ENCODE measurements at regions not wholly inside any gene's neighbourhood (a gene's known extent, or its start where the extent isn't known, plus 50 kb on each side); places are given as distances from the start of the nearest gene placed in this dataset.

DNA sequence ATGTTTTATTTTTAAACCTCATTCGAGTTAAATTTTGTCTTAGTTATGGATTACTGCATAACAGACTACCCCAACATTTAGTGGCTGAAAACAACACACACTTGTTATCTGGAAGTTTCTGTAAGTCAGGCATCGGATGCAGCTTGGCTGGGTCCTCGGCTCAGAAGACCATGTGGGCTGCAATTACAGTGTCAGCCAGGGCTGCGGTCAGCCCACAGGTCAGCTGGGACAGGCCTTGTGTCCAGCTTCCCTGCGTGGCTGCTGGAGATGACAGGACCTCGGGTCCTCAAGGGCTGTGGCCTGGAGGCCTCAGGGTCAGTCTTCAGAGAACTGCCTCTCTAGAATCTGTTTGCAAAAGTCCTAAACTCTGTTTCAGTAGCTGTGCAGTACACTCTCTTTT is 219.0 kb upstream of the IRX1 start:
- H3K4me3 ChIP-seq (ENCODE audit: low read length in 3 of 3) = no peak overlapping the region
- no peak overlapping the region for H3K9ac ChIP-seq (ENCODE audit: low read depth in 1 of 3, low read length in 3 of 3)
- peaks cover 5 to 9% (median 7%) of the 10 kb centered on the region in 3 donors for H3K9me3 ChIP-seq (ENCODE audit: control insufficient read depth in 3 of 3, low read length in 3 of 3)
- H3K36me3 ChIP-seq (ENCODE audit: control insufficient read depth in 3 of 3, insufficient read depth in 3 of 3, low read length in 3 of 3) = no peaks in the 10 kb centered on the region
- H3K27ac ChIP-seq (ENCODE audit: low read depth, low read length) = no peak overlapping the region
- no peaks in the 10 kb centered on the region for H3K27me3 ChIP-seq (ENCODE audit: control insufficient read depth in 3 of 3, insufficient read depth in 3 of 3, low read length in 3 of 3)
- no peaks in the 10 kb centered on the region for H3K4me1 ChIP-seq (ENCODE audit: control insufficient read depth in 3 of 3, insufficient read depth in 3 of 3, low read length in 3 of 3)

DNA sequence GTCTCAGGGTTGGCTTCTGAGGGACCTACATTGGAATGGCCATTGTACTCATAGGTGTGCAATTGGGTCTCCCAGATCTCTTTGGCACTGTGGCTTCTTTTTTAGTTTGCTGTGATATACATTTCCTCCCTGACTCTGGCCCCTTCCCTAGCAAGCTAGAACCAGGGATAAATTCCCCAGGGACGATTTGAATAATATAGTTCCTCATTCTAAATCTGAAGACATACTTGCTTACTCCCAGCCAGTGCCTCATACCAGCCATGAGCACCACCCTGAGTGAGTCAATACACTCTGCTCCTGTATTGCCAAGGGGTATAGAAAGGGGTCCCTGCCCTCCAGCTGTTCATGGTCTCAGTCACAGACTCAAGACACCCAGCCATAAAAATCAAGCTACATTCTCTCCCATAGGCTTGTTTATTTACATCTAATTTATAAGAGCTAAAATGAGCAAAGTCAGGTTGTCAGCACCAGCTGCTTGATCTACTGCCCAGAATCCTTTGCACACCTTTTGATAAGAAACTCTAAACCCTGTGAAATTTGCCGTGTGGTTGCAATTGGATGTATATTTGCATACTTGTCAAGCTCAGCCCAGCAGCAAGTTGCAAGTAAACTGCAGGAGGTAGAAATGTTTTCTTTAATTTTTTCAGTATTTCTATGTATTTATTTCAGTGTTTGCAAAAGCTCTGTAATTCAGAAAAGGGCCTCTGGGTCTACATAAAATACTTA is 219.9 kb upstream of the IRX1 start:
- Histone ChIP-seq H3K9ac (ENCODE audit: low read depth in 1 of 3, low read length in 3 of 3) (no peak overlapping the region), H3K36me3 (ENCODE audit: control insufficient read depth in 3 of 3, insufficient read depth in 3 of 3, low read length in 3 of 3) (no peaks in the 10 kb centered on the region), H3K4me1 (ENCODE audit: control insufficient read depth in 3 of 3, insufficient read depth in 3 of 3, low read length in 3 of 3) (no peaks in the 10 kb centered on the region), H3K27me3 (ENCODE audit: control insufficient read depth in 3 of 3, insufficient read depth in 3 of 3, low read length in 3 of 3) (no peaks in the 10 kb centered on the region), H3K4me3 (ENCODE audit: low read length in 3 of 3) (no peak overlapping the region), H3K9me3 (ENCODE audit: control insufficient read depth in 3 of 3, low read length in 3 of 3) (peaks cover 5 to 9% (median 7%) of the 10 kb centered on the region in 3 donors), H3K27ac (ENCODE audit: low read depth, low read length) (no peak overlapping the region)

DNA sequence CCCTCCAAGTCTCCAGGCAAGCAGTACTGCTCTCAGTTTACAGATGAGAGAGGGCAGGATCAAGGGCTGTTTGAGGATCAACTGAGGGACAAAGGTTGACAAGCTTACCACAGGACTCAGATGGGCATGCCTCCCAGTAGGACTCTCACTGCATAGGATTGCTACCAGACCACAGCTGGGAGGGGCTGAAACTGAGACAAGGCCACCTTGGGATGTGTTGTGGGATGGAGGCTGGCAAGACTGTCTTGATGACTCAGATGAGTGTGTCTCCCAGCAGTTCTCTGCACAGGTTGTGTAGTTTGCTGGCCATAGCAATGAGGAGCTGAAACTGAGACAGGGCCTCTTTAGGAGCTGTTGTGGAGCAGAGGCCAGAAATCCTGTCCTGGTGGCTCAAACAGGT is 222.2 kb upstream of the IRX1 start:
- Histone ChIP-seq H3K36me3 (ENCODE audit: control insufficient read depth in 3 of 3, insufficient read depth in 3 of 3, low read length in 3 of 3) (no peaks in the 10 kb centered on the region), H3K9ac (ENCODE audit: low read depth in 1 of 3, low read length in 3 of 3) (no peak overlapping the region), H3K9me3 (ENCODE audit: control insufficient read depth in 3 of 3, low read length in 3 of 3) (peaks cover 7 to 9% (median 9%) of the 10 kb centered on the region in 3 donors), H3K4me1 (ENCODE audit: control insufficient read depth in 3 of 3, insufficient read depth in 3 of 3, low read length in 3 of 3) (no peaks in the 10 kb centered on the region), H3K4me3 (ENCODE audit: low read length in 3 of 3) (no peak overlapping the region), H3K27me3 (ENCODE audit: control insufficient read depth in 3 of 3, insufficient read depth in 3 of 3, low read length in 3 of 3) (no peaks in the 10 kb centered on the region), H3K27ac (ENCODE audit: low read depth, low read length) (no peak overlapping the region)

DNA sequence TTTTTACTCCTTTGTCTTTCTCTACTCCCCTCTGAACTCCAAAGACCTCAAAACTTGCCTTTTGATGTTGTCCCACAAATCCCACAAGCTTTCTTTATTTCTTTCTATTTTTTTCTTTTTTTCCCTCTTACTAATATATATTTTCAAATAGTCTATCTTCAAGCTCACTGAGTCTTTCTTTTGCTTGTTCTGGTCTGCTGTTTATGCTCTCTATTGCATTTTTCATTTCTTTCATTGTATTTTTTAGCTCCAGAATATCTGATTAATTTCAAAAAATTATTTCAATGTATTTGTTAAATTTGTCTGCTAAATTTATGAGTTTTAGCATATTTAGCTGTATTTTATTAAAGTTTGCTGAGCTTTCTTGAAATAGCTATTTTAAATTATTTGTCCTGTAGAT is 223.3 kb upstream of the IRX1 start:
- no peaks in the 10 kb centered on the region for H3K4me1 ChIP-seq (ENCODE audit: control insufficient read depth in 3 of 3, insufficient read depth in 3 of 3, low read length in 3 of 3)
- no peak overlapping the region for H3K4me3 ChIP-seq (ENCODE audit: low read length in 3 of 3)
- H3K9ac ChIP-seq (ENCODE audit: low read depth in 1 of 3, low read length in 3 of 3) = no peak overlapping the region

DNA sequence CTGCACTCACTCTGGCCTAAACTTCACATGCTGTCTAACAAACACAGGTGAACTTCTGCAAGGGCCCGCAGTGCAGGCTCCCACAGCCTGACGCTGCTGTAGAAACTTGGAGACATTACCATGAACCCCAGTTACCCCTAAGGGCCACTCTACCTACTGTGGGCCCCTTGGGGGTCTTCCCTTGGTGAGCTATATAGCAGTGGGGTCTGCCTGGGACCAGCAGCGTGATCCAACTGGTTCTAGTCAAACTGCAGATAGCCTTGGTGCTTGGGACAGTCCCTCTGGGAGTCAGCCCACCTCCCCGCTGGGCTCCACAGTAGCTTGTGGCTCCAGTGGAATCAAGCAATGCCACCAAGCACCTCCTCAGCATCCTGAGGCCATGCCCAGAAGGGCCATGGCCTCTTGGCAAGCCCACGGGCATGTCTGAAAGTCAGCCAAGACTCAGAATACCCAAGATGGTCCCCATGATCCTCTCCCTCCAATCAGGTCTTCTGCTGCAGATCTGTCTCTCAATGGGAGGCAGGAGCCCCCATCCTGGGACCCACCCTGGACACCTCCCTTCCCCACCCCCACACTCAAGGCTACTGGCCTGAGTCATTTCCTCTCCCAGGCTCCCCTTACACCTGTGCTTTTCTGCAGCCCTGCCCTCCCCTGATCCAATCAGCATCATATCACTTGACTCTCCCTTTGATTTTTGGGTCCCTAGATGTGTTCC is 230.0 kb upstream of the IRX1 start:
- no peaks in the 10 kb centered on the region for H3K36me3 ChIP-seq (ENCODE audit: control insufficient read depth in 3 of 3, insufficient read depth in 3 of 3, low read length in 3 of 3)
- no peaks in the 10 kb centered on the region for H3K4me1 ChIP-seq (ENCODE audit: control insufficient read depth in 3 of 3, insufficient read depth in 3 of 3, low read length in 3 of 3)
- no peak overlapping the region for H3K4me3 ChIP-seq (ENCODE audit: low read length in 3 of 3)
- peaks cover 0 to 4% (median 3%) of the 10 kb centered on the region in 3 donors for H3K9me3 ChIP-seq (ENCODE audit: control insufficient read depth in 3 of 3, low read length in 3 of 3)
- no peak overlapping the region for H3K9ac ChIP-seq (ENCODE audit: low read depth in 1 of 3, low read length in 3 of 3)
- no peak overlapping the region for H3K27ac ChIP-seq (ENCODE audit: low read depth, low read length)
- H3K27me3 ChIP-seq (ENCODE audit: control insufficient read depth in 3 of 3, insufficient read depth in 3 of 3, low read length in 3 of 3) = no peaks in the 10 kb centered on the region

More for the DNA sequence above, 223.3 kb upstream of the IRX1 start:
- Histone ChIP-seq H3K9me3 (ENCODE audit: control insufficient read depth in 3 of 3, low read length in 3 of 3) (peaks cover 7 to 9% (median 9%) of the 10 kb centered on the region in 3 donors), H3K27ac (ENCODE audit: low read depth, low read length) (no peak overlapping the region), H3K36me3 (ENCODE audit: control insufficient read depth in 3 of 3, insufficient read depth in 3 of 3, low read length in 3 of 3) (no peaks in the 10 kb centered on the region), H3K27me3 (ENCODE audit: control insufficient read depth in 3 of 3, insufficient read depth in 3 of 3, low read length in 3 of 3) (no peaks in the 10 kb centered on the region)

DNA sequence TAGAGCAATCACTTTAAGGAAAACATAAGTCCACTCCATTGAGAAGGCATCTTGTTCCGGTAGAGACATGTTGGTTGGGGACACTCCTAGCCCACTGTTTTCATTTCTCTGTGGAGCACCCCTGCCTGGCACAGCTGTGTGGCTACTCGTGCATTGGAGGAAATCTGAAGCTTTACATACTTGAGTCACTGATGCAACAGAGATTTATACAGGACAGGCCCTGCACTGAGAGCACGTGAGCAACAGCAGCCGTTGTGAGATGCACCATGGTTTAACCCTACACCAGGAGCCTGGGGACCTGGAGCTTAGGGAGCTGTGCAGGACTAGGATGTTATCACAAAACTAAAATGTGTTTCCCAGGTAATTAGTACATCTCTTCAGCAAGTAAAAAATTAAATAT is 230.7 kb upstream of the IRX1 start:
- H3K36me3 ChIP-seq (ENCODE audit: control insufficient read depth in 3 of 3, insufficient read depth in 3 of 3, low read length in 3 of 3) = no peaks in the 10 kb centered on the region
- no peaks in the 10 kb centered on the region for H3K27me3 ChIP-seq (ENCODE audit: control insufficient read depth in 3 of 3, insufficient read depth in 3 of 3, low read length in 3 of 3)
- H3K9me3 ChIP-seq (ENCODE audit: control insufficient read depth in 3 of 3, low read length in 3 of 3) = peaks cover 0 to 5% (median 4%) of the 10 kb centered on the region in 3 donors
- no peak overlapping the region for H3K4me3 ChIP-seq (ENCODE audit: low read length in 3 of 3)
- no peak overlapping the region for H3K9ac ChIP-seq (ENCODE audit: low read depth in 1 of 3, low read length in 3 of 3)
- no peaks in the 10 kb centered on the region for H3K4me1 ChIP-seq (ENCODE audit: control insufficient read depth in 3 of 3, insufficient read depth in 3 of 3, low read length in 3 of 3)
- no peak overlapping the region for H3K27ac ChIP-seq (ENCODE audit: low read depth, low read length)

DNA sequence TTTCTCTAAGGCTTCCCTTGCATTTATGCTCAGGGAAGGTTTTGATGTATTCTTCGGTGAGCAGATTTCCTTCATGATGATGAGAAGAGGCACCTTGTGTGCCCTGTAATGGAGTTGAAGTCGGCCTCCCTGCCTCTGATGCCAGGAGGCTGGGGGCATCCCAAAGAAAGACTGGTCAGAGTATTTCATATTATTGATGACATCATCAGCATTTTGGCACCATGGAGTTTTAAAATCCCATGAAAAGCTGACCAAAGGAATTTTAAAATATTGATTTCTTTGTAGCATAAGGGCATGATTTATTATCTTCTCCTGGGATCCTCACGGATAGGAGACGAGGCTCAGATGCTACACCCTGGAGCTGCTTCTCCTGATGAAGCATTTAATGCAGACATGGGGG is 231.2 kb upstream of the IRX1 start:
- Histone ChIP-seq H3K4me1 (ENCODE audit: control insufficient read depth in 3 of 3, insufficient read depth in 3 of 3, low read length in 3 of 3) (no peaks in the 10 kb centered on the region), H3K9me3 (ENCODE audit: control insufficient read depth in 3 of 3, low read length in 3 of 3) (peaks cover 0 to 5% (median 4%) of the 10 kb centered on the region in 3 donors), H3K27me3 (ENCODE audit: control insufficient read depth in 3 of 3, insufficient read depth in 3 of 3, low read length in 3 of 3) (no peaks in the 10 kb centered on the region), H3K27ac (ENCODE audit: low read depth, low read length) (no peak overlapping the region), H3K36me3 (ENCODE audit: control insufficient read depth in 3 of 3, insufficient read depth in 3 of 3, low read length in 3 of 3) (no peaks in the 10 kb centered on the region), H3K9ac (ENCODE audit: low read depth in 1 of 3, low read length in 3 of 3) (no peak overlapping the region), H3K4me3 (ENCODE audit: low read length in 3 of 3) (no peak overlapping the region)

DNA sequence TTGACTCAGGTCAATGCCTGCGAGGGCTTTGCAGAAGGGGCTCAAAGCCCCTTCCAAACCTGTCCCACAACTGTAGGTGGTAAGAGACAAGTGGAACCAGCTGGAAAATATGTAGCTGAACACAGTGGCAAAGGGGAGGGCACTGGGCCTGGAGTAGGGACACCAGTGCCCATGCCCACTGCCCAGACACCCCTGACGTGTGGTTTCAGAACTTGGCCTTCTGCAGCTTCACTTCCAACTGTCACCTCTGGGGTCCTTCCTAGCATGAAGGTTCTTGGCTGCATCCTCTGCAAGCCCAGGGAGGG is 233.1 kb upstream of the IRX1 start:
- no peak overlapping the region for H3K9ac ChIP-seq (ENCODE audit: low read depth in 1 of 3, low read length in 3 of 3)
- no peak overlapping the region for H3K4me3 ChIP-seq (ENCODE audit: low read length in 3 of 3)
- no peak overlapping the region for H3K27ac ChIP-seq (ENCODE audit: low read depth, low read length)
- H3K27me3 ChIP-seq (ENCODE audit: control insufficient read depth in 3 of 3, insufficient read depth in 3 of 3, low read length in 3 of 3) = no peaks in the 10 kb centered on the region
- H3K4me1 ChIP-seq (ENCODE audit: control insufficient read depth in 3 of 3, insufficient read depth in 3 of 3, low read length in 3 of 3) = peaks cover 0 to 2% (median 0%) of the 10 kb centered on the region in 3 donors
- H3K36me3 ChIP-seq (ENCODE audit: control insufficient read depth in 3 of 3, insufficient read depth in 3 of 3, low read length in 3 of 3) = no peaks in the 10 kb centered on the region
- H3K9me3 ChIP-seq (ENCODE audit: control insufficient read depth in 3 of 3, low read length in 3 of 3) = peaks cover 0 to 5% (median 0%) of the 10 kb centered on the region in 3 donors

DNA sequence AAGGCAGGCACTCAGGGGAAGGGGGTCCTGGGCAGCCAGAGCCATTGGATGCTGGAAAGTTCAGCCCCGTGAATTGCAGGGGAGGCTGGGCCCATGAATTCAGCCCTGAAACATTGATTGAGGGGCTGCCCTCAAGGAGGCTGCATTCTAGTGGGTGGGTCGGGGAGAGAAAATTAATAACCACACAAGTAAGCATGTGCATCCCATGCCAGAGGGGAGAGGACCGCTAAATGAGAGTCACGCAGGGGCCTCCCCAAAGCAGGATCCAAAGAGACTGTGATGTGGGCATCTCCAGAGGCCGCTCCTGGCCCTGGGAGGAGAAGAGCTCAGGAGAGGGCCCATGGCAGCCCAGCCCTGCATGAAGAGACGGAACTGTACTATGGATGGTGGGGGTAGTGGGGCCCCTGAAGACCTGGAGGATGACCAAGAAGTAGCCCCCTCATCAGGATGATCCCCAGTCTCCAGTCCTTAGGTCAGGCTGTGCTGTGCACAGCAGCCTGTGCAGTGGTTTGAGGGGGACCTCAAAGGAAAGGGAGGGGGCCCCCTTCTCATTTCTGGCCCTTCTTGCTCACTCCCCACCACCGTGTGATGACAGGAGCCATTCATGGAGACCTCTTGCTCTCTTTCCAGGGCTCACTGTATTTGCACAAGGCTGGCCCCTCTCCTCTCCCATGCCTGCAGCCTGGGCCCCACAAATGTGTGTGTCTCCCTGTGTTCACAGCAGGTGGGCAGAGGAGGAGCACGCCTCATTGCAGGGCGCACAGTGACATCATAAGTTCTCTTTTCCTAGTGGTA is 233.6 kb upstream of the IRX1 start:
- Histone ChIP-seq H3K4me1 (ENCODE audit: control insufficient read depth in 3 of 3, insufficient read depth in 3 of 3, low read length in 3 of 3) (peaks cover 0 to 2% (median 0%) of the 10 kb centered on the region in 3 donors), H3K27ac (ENCODE audit: low read depth, low read length) (no peak overlapping the region), H3K4me3 (ENCODE audit: low read length in 3 of 3) (no peak overlapping the region), H3K9me3 (ENCODE audit: control insufficient read depth in 3 of 3, low read length in 3 of 3) (peaks cover 0 to 5% (median 0%) of the 10 kb centered on the region in 3 donors), H3K36me3 (ENCODE audit: control insufficient read depth in 3 of 3, insufficient read depth in 3 of 3, low read length in 3 of 3) (no peaks in the 10 kb centered on the region), H3K27me3 (ENCODE audit: control insufficient read depth in 3 of 3, insufficient read depth in 3 of 3, low read length in 3 of 3) (no peaks in the 10 kb centered on the region), H3K9ac (ENCODE audit: low read depth in 1 of 3, low read length in 3 of 3) (no peak overlapping the region)

DNA sequence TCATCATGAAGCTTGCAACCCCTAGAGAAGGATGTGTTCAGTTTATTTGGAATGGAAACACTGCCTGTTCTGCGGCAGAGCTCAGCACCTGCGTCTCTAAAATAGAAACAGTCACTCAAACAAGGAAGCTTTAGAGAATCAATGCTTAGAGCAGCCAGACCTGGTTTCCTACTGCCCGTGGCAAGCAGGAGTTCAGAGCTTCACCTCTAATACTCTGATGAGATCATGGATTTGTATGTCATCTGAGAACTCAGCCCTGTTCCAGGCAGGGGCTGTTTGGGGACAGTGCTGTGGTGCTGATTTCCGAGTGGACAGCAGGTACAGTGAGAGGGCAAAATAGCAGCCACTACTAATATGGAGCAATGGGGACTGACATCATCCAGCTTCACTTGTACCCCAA is 236.0 kb upstream of the IRX1 start:
- Histone ChIP-seq H3K36me3 (ENCODE audit: control insufficient read depth in 3 of 3, insufficient read depth in 3 of 3, low read length in 3 of 3) (no peaks in the 10 kb centered on the region), H3K9me3 (ENCODE audit: control insufficient read depth in 3 of 3, low read length in 3 of 3) (peaks cover 0 to 5% (median 0%) of the 10 kb centered on the region in 3 donors), H3K27me3 (ENCODE audit: control insufficient read depth in 3 of 3, insufficient read depth in 3 of 3, low read length in 3 of 3) (no peaks in the 10 kb centered on the region), H3K4me3 (ENCODE audit: low read length in 3 of 3) (no peak overlapping the region), H3K4me1 (ENCODE audit: control insufficient read depth in 3 of 3, insufficient read depth in 3 of 3, low read length in 3 of 3) (peaks cover 0 to 2% (median 0%) of the 10 kb centered on the region in 3 donors), H3K27ac (ENCODE audit: low read depth, low read length) (no peak overlapping the region), H3K9ac (ENCODE audit: low read depth in 1 of 3, low read length in 3 of 3) (no peak overlapping the region)

Measured in skeletal muscle tissue (tissue), 3 donors.